ENCODE measurements at regions not wholly inside any gene's neighbourhood (a gene's known extent, or its start where the extent isn't known, plus 50 kb on each side); places are given as distances from the start of the nearest gene placed in this dataset.

- TF ChIP-seq YY1 (IDR thresholded peaks at IDR 0.05; ENCODE audit: insufficient read depth, insufficient read length), result no peak
- TF ChIP-seq SUZ12 (IDR thresholded peaks at IDR 0.05; ENCODE audit: extremely low read depth, insufficient read depth, insufficient read length), result no peak
These were observed 795.0 kb downstream of the CENPC start for GRCh38 chr4:66750273-66750672.

Measured in NT2/D1 (cell line).